ENCODE measurements at regions not wholly inside any gene's neighbourhood (a gene's known extent, or its start where the extent isn't known, plus 50 kb on each side); places are given as distances from the start of the nearest gene placed in this dataset.

GRCh38 chr4:160141206-160141605 is 1038.3 kb downstream of the RAPGEF2 start:
- no peak for TF ChIP-seq CTCF (IDR thresholded peaks at IDR 0.05)
- TF ChIP-seq POLR2AphosphoS5 (IDR thresholded peaks at IDR 0.05) = no peak
- TF ChIP-seq EP300 (IDR thresholded peaks at IDR 0.05) = no peak

Measured in sigmoid colon (tissue), 4 donors.